BLaER1 treated with 17β-estradiol and CSF1 and Interleukin-3, amounts not matched to agents 10 nM and 100 nM (cell line): ENCODE measurements at regions not wholly inside any gene's neighbourhood (a gene's known extent, or its start where the extent isn't known, plus 50 kb on each side); places are given as distances from the start of the nearest gene placed in this dataset.

ENCODE experiments used
- H3K27ac ChIP-seq, 11 experiments: shearing (Covaris generic); formaldehyde crosslinking; 2 replicates each; pipeline ENCODE4 v1.8.1; 2022
- H3K27me3 ChIP-seq, 11 experiments: shearing (Covaris generic); formaldehyde crosslinking; 2 replicates each; pipeline ENCODE4 v1.8.1; 2022
- H3K36me3 ChIP-seq, 11 experiments: shearing (Covaris generic); formaldehyde crosslinking; 2 replicates each; pipeline ENCODE4 v1.8.1; 2022
- H3K4me1 ChIP-seq, 10 experiments: shearing (Covaris generic); formaldehyde crosslinking; 2 replicates each; pipeline ENCODE4 v1.8.1; 2022
- H3K4me2 ChIP-seq, 11 experiments: shearing (Covaris generic); formaldehyde crosslinking; 2 replicates each; pipeline ENCODE4 v1.8.1; 2022
- H3K4me3 ChIP-seq, 10 experiments: shearing (Covaris generic); formaldehyde crosslinking; 2 replicates each; pipeline ENCODE4 v1.8.1; 2022
- H3K9ac ChIP-seq, 11 experiments: shearing (Covaris generic); formaldehyde crosslinking; 2 replicates each; pipeline ENCODE4 v1.8.1; 2022
- H3K9me3 ChIP-seq, 11 experiments: shearing (Covaris generic); formaldehyde crosslinking; replicated peaks in 1 of 11; 2 replicates each; pipeline ENCODE4 v1.8.1; 2022
- H4K20me1 ChIP-seq, 11 experiments: shearing (Covaris generic); formaldehyde crosslinking; 2 replicates each; pipeline ENCODE4 v1.8.1; 2022
- Cebpa-rat ChIP-seq, 11 experiments: shearing (Covaris generic); IDR thresholded peaks; 2 replicates each; pipeline ENCODE4 v1.8.1; 2022

GRCh38 chr2:126227250-126227649 is 428.7 kb upstream of the GYPC start:
- Histone ChIP-seq H3K4me1 (peaks cover 0 to 7% (median 4%) of the 10 kb centered on the region in 10 experiments; a peak in 9 of 20 replicates), H3K4me2 (no peak overlapping the region), H3K9me3 (peaks cover 0 to 6% (median 0%) of the 10 kb centered on the region in 11 experiments; a peak in 1 of 22 replicates), H4K20me1 (no peaks in the 10 kb centered on the region), H3K36me3 (no peaks in the 10 kb centered on the region), H3K4me3 (no peak overlapping the region), H3K27ac (no peak overlapping the region), H3K27me3 (no peaks in the 10 kb centered on the region), H3K9ac (no peak overlapping the region)
- TF ChIP-seq Cebpa-rat (IDR thresholded peaks at IDR 0.05) = no peak

DNA sequence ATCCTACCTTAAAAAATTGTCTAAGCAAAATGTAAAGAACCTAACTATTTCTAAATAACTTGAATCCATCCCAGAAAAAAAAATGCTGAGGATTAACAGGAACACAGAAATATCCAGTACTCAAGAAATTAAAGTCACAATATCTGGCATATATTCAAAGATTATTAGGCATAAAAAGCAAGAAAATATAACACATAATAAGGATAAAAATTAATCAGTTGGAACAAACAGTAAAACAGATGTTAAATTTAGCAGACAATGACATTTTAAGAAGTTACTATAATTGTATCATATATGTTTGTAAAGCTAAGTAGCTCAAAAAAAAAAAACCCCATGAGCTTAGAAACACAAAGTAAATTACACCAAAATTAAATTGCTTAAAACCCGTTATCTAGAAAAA is 427.4 kb upstream of the GYPC start:
- no peaks in the 10 kb centered on the region for H3K36me3 ChIP-seq
- no peak for TF ChIP-seq Cebpa-rat (IDR thresholded peaks at IDR 0.05)
- no peak overlapping the region for H3K4me2 ChIP-seq
- peaks cover 0 to 6% (median 0%) of the 10 kb centered on the region in 11 experiments; a peak in 1 of 22 replicates for H3K9me3 ChIP-seq
- H3K27ac ChIP-seq = no peak overlapping the region
- no peaks in the 10 kb centered on the region for H3K27me3 ChIP-seq
- H3K9ac ChIP-seq = no peak overlapping the region
- peaks cover 0 to 7% (median 2%) of the 10 kb centered on the region in 10 experiments; a peak in 9 of 20 replicates for H3K4me1 ChIP-seq
- no peaks in the 10 kb centered on the region for H4K20me1 ChIP-seq
- H3K4me3 ChIP-seq = no peak overlapping the region

- Histone ChIP-seq H4K20me1 (no peaks in the 10 kb centered on the region), H3K4me3 (no peak overlapping the region), H3K27me3 (no peaks in the 10 kb centered on the region), H3K9me3 (no peaks in the 10 kb centered on the region), H3K9ac (no peak overlapping the region), H3K36me3 (no peaks in the 10 kb centered on the region), H3K27ac (no peak overlapping the region), H3K4me1 (no peaks in the 10 kb centered on the region), H3K4me2 (no peak overlapping the region)
- no peak for TF ChIP-seq Cebpa-rat (IDR thresholded peaks at IDR 0.05)
These were observed 417.7 kb upstream of the GYPC start for GRCh38 chr2:126238251-126238650.

- Histone ChIP-seq H3K4me1 (no peaks in the 10 kb centered on the region), H3K9me3 (no peaks in the 10 kb centered on the region), H3K4me2 (no peak overlapping the region), H3K4me3 (no peak overlapping the region), H3K36me3 (no peaks in the 10 kb centered on the region), H4K20me1 (no peaks in the 10 kb centered on the region), H3K9ac (no peak overlapping the region), H3K27me3 (no peaks in the 10 kb centered on the region), H3K27ac (no peak overlapping the region)
- no peak for TF ChIP-seq Cebpa-rat (IDR thresholded peaks at IDR 0.05)
These were observed 416.5 kb upstream of the GYPC start for GRCh38 chr2:126239320-126239955.

DNA sequence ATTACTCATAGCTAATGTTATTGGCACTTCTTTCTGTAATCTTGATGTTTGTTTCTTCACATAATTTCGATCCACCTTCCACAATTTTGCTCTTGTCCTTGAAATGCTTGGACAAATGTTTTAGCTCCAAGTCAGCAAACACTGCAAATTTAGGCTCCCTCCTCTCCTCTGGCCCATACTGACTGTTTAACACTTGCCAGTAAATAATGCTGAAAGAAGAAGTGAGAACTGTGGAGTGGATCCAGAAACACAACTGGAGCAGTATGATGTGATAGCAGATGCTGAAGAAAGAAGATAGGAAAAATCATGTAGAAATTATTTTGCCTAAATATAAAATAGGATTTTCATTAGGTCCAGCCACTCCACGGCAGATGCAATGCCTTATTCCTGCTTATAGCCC is 415.0 kb upstream of the GYPC start:
- TF ChIP-seq Cebpa-rat (IDR thresholded peaks at IDR 0.05) = no peak
- no peak overlapping the region for H3K27ac ChIP-seq
- no peaks in the 10 kb centered on the region for H3K27me3 ChIP-seq
- no peak overlapping the region for H3K9ac ChIP-seq
- H3K9me3 ChIP-seq = no peaks in the 10 kb centered on the region
- no peak overlapping the region for H3K4me2 ChIP-seq
- no peaks in the 10 kb centered on the region for H3K36me3 ChIP-seq
- H3K4me1 ChIP-seq = no peaks in the 10 kb centered on the region
- no peaks in the 10 kb centered on the region for H4K20me1 ChIP-seq
- no peak overlapping the region for H3K4me3 ChIP-seq

GRCh38 chr2:126241411-126241810 is 414.5 kb upstream of the GYPC start:
- Histone ChIP-seq H4K20me1 (no peaks in the 10 kb centered on the region), H3K9ac (no peak overlapping the region), H3K27me3 (no peaks in the 10 kb centered on the region), H3K36me3 (no peaks in the 10 kb centered on the region), H3K4me2 (no peak overlapping the region), H3K9me3 (no peaks in the 10 kb centered on the region), H3K4me3 (no peak overlapping the region), H3K27ac (no peak overlapping the region), H3K4me1 (no peaks in the 10 kb centered on the region)
- no peak for TF ChIP-seq Cebpa-rat (IDR thresholded peaks at IDR 0.05)

- TF ChIP-seq Cebpa-rat (IDR thresholded peaks at IDR 0.05) = no peak
- no peaks in the 10 kb centered on the region for H3K27me3 ChIP-seq
- H3K4me1 ChIP-seq = no peaks in the 10 kb centered on the region
- no peaks in the 10 kb centered on the region for H4K20me1 ChIP-seq
- H3K4me2 ChIP-seq = no peak overlapping the region
- H3K9ac ChIP-seq = no peak overlapping the region
- no peaks in the 10 kb centered on the region for H3K36me3 ChIP-seq
- no peak overlapping the region for H3K4me3 ChIP-seq
- no peaks in the 10 kb centered on the region for H3K9me3 ChIP-seq
- H3K27ac ChIP-seq = no peak overlapping the region
These were observed 411.0 kb upstream of the GYPC start for GRCh38 chr2:126244937-126245336.

DNA sequence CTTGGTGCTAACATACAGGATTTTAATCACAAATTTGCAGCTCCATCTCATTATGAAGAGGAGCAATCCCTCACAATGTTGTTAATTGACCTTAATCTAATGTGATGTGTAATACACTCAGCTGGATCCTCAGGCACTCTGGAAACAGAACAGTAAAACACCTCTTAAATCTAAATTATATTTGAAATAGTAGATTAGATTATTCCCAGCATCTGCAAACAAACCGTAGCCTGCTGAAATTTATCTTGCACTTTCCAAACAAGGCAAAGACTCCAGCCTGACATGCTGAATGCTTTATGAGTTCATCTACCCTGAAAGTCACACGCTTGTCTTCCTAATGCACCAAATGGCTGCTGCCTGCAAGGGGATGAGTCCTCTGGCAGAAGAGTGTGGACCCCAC is 402.3 kb upstream of the GYPC start:
- Histone ChIP-seq H3K9me3 (no peaks in the 10 kb centered on the region), H3K4me1 (no peaks in the 10 kb centered on the region), H3K4me3 (no peak overlapping the region), H3K27me3 (no peaks in the 10 kb centered on the region), H3K9ac (no peak overlapping the region), H4K20me1 (no peaks in the 10 kb centered on the region), H3K4me2 (no peak overlapping the region), H3K27ac (no peak overlapping the region), H3K36me3 (no peaks in the 10 kb centered on the region)
- TF ChIP-seq Cebpa-rat (IDR thresholded peaks at IDR 0.05) = no peak

GRCh38 chr2:126264625-126265024 is 391.3 kb upstream of the GYPC start:
- Histone ChIP-seq H3K27me3 (no peaks in the 10 kb centered on the region), H3K4me2 (no peak overlapping the region), H3K36me3 (no peaks in the 10 kb centered on the region), H4K20me1 (no peaks in the 10 kb centered on the region), H3K9ac (no peak overlapping the region), H3K27ac (no peak overlapping the region), H3K9me3 (no peaks in the 10 kb centered on the region), H3K4me3 (no peak overlapping the region), H3K4me1 (no peaks in the 10 kb centered on the region)
- no peak for TF ChIP-seq Cebpa-rat (IDR thresholded peaks at IDR 0.05)

GRCh38 chr2:126269911-126270310 is 386.0 kb upstream of the GYPC start:
- no peak for TF ChIP-seq Cebpa-rat (IDR thresholded peaks at IDR 0.05)
- Histone ChIP-seq H3K4me2 (no peak overlapping the region), H3K27me3 (no peaks in the 10 kb centered on the region), H4K20me1 (no peaks in the 10 kb centered on the region), H3K27ac (no peak overlapping the region), H3K36me3 (no peaks in the 10 kb centered on the region), H3K4me1 (peaks cover 0 to 16% (median 3%) of the 10 kb centered on the region in 10 experiments; a peak in 6 of 20 replicates), H3K4me3 (no peak overlapping the region), H3K9me3 (no peaks in the 10 kb centered on the region), H3K9ac (no peak overlapping the region)
